ENCODE measurements at regions not wholly inside any gene's neighbourhood (a gene's known extent, or its start where the extent isn't known, plus 50 kb on each side); places are given as distances from the start of the nearest gene placed in this dataset.
"Not testable (repeated sequence)": the region's sequence is repeated elsewhere in the genome, so short reads cannot be mapped to it uniquely, and the experiment has no call there.

- DNase-seq: no peak
- Histone ChIP-seq H3K27me3 (no peaks in the 10 kb centered on the region), H3K36me3 (no peaks in the 10 kb centered on the region), H3K4me1 (no peaks in the 10 kb centered on the region), H3K4me3 (ENCODE audit: low read depth, low read length) (no peak overlapping the region), H3K9me3 (peaks cover 2% of the 10 kb centered on the region)
- TF ChIP-seq CTCF (IDR thresholded peaks at IDR 0.05; ENCODE audit: low read depth, low read length): no peak
Measured at GRCh38 chr7:140261105-140261486, 84.3 kb upstream of the KDM7A start.

GRCh38 chr7:140260352-140261104 lies 83.7 kb upstream of the KDM7A start:
- TF ChIP-seq CTCF (IDR thresholded peaks at IDR 0.05; ENCODE audit: low read depth, low read length): no peak
- DNase-seq: no peak
- no peak overlapping the region for H3K4me3 ChIP-seq (ENCODE audit: low read depth, low read length)
- H3K9me3 ChIP-seq: peaks cover 2% of the 10 kb centered on the region
- no peaks in the 10 kb centered on the region for H3K4me1 ChIP-seq
- H3K36me3 ChIP-seq: no peaks in the 10 kb centered on the region
- no peaks in the 10 kb centered on the region for H3K27me3 ChIP-seq

- not testable (repeated sequence) for H3K27me3 ChIP-seq; H3K4me3 ChIP-seq (ENCODE audit: low read depth, low read length); H3K9me3 ChIP-seq; H3K36me3 ChIP-seq; H3K4me1 ChIP-seq; DNase-seq
Measured at GRCh38 chr7:140257278-140257677, 80.5 kb upstream of the KDM7A start.

- not testable (repeated sequence) for DNase-seq; H3K36me3 ChIP-seq; H3K27me3 ChIP-seq; H3K4me1 ChIP-seq; H3K4me3 ChIP-seq (ENCODE audit: low read depth, low read length); H3K9me3 ChIP-seq
Measured at GRCh38 chr7:140254976-140255375, 78.2 kb upstream of the KDM7A start.

GRCh38 chr7:140249036-140249806 lies 72.4 kb upstream of the KDM7A start:
- no peaks in the 10 kb centered on the region for H3K4me1 ChIP-seq
- H3K4me3 ChIP-seq (ENCODE audit: low read depth, low read length): no peak overlapping the region
- no peaks in the 10 kb centered on the region for H3K36me3 ChIP-seq
- no peak for TF ChIP-seq CTCF (IDR thresholded peaks at IDR 0.05; ENCODE audit: low read depth, low read length)
- no peaks in the 10 kb centered on the region for H3K27me3 ChIP-seq
- DNase-seq: no peak
- H3K9me3 ChIP-seq: no peaks in the 10 kb centered on the region

- Histone ChIP-seq H3K9me3 (no peaks in the 10 kb centered on the region), H3K36me3 (no peaks in the 10 kb centered on the region), H3K4me3 (ENCODE audit: low read depth, low read length) (no peak overlapping the region), H3K27me3 (no peaks in the 10 kb centered on the region), H3K4me1 (no peaks in the 10 kb centered on the region)
- no peak for TF ChIP-seq CTCF (IDR thresholded peaks at IDR 0.05; ENCODE audit: low read depth, low read length)
- DNase-seq: no peak
Measured at GRCh38 chr7:140247559-140247958, 70.8 kb upstream of the KDM7A start.

GRCh38 chr7:140245611-140246105 lies 68.9 kb upstream of the KDM7A start:
- Histone ChIP-seq H3K4me3 (ENCODE audit: low read depth, low read length) (no peak overlapping the region), H3K4me1 (peaks cover 9% of the 10 kb centered on the region), H3K36me3 (no peaks in the 10 kb centered on the region), H3K27me3 (no peaks in the 10 kb centered on the region), H3K9me3 (no peaks in the 10 kb centered on the region)
- no peak for DNase-seq
- TF ChIP-seq CTCF (IDR thresholded peaks at IDR 0.05; ENCODE audit: low read depth, low read length): no peak

All from BE2C (cell line).